ENCODE measurements at regions not wholly inside any gene's neighbourhood (a gene's known extent, or its start where the extent isn't known, plus 50 kb on each side); places are given as distances from the start of the nearest gene placed in this dataset.
"Not testable (repeated sequence)": the region's sequence is repeated elsewhere in the genome, so short reads cannot be mapped to it uniquely, and the experiment has no call there.

GRCh38 chr7:149714081-149714909 is 59.1 kb downstream of the ZNF467 start:
- DNase-seq = peak; percentile 91

- no peak for DNase-seq
Observed at GRCh38 chr7:149713731-149714068, 59.7 kb downstream of the ZNF467 start.

- no peak for DNase-seq
Observed at GRCh38 chr7:149713061-149713730, 60.2 kb downstream of the ZNF467 start.

GRCh38 chr7:149708026-149708425 is 65.4 kb downstream of the ZNF467 start:
- no peak for DNase-seq

- no peak for DNase-seq
Observed at GRCh38 chr7:149707448-149707886, 65.9 kb downstream of the ZNF467 start.

DNA sequence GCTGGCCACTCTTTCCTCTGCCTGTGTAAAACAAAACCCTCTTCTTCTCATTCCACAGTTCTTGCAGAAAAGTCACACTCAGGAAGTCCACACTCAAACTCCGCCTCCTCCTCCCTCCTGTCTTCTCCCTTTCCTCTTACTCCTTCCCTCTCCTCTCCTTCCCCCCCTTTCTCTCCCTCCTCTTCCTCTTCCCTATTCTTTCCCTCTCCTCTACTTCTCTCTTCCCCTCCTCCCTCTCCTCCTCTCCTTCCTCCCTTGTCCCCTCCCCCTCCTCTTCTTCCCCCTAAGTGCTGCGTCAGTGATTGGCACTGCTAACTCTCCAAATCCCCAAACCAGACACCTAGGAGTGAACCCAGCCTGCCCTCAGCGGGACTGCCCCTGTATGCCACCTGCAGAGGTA is 67.0 kb downstream of the ZNF467 start:
- DNase-seq = no peak

- no peak for DNase-seq
Observed at GRCh38 chr7:149704507-149704906, 68.9 kb downstream of the ZNF467 start.

DNA sequence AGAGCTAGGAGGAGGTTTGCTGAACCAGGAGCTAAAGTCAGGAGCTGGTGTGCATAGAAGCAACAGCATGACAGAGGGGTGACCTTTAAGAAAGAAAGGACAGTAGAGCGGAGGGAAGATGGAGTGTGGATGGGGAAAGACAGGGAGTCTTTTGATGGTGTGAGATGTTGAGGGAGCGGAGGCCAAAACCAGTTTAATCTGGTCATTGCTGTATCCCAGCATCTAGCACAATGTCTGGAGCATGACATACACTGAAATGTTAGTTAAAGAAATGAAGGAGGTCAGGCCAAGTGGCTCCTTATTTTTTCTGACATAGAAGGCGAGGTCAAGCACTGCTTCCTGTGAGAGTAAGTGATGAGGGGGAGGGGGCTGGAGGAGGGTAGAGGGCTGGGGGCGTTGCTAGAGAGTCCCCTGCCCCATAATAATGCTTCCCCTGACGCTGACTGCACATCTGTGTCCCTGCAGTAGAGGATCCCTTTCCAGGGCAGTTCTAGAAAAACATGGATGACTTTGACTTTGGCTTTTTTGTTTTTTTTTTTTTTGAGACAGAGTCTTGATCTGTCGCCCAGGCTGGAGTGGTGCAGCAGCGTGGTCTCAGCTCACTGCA is 70.2 kb downstream of the ZNF467 start:
- DNase-seq = no peak

- DNase-seq = no peak
Observed at GRCh38 chr7:149701495-149702240, 71.7 kb downstream of the ZNF467 start.

DNA sequence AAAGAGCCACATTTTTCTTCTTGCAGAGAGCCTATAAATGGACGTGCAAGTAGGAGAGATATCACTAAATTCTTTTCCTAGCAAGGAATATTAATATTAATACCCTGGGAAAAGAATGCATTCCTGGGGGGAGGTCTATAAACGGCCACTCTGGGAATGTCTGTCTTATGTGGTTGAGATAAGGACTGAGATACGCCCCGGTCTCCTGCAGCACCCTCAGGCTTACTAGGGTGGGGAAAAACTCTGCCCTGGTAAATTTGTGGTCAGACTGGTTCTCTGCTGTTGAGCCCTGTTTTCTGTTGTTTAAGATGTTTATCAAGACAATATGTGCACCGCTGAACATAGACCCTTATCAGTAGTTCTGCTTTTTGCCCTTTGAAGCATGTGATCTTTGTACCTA is 75.6 kb downstream of the ZNF467 start:
- DNase-seq = not testable (repeated sequence)

DNA sequence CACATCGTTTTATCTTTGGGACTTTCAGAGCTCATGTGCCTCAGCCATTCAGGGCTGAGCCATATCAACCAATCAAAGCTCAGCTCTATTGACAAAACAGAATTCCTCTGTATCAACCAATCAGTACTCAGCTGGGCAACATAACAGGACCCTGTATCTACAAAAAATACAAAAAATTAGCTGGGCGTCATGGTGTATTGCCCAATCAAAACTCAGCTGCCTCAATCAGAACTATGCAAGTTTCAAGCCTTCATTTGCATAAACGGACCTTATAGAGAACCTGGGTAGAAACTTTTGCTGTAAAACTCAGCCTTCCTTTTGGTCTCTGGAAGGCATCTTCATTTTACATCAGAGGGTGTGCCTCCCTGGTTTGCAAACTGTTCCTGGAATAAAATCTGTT is 77.1 kb downstream of the ZNF467 start:
- no peak for DNase-seq

- DNase-seq = no peak
Observed at GRCh38 chr7:149692557-149692982, 80.8 kb downstream of the ZNF467 start.

- no peak for DNase-seq
Observed at GRCh38 chr7:149692056-149692455, 81.3 kb downstream of the ZNF467 start.

- DNase-seq = no peak
Observed at GRCh38 chr7:149690688-149691446, 82.5 kb downstream of the ZNF467 start.

DNA sequence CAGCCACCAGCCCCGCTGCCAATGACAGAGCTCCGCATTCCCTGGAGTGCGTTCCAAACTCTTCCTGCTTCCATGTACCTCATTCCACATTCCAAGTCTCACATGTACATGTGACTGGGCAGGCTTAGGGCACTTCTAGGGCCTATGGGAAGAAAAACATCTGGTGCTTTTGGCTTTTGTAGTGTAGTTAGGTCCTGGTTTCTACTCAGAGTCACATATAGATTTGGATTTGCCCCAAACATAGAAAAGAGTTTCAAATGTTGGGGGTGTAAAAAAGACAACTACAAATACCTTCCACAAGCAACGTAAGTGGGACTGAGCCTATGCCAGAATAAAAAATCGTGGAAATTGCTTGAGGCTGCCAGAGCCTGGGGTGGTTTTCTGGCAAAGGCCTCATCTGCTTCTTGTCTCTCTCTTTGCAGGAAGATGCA is 84.1 kb downstream of the ZNF467 start:
- no peak for DNase-seq

DNA sequence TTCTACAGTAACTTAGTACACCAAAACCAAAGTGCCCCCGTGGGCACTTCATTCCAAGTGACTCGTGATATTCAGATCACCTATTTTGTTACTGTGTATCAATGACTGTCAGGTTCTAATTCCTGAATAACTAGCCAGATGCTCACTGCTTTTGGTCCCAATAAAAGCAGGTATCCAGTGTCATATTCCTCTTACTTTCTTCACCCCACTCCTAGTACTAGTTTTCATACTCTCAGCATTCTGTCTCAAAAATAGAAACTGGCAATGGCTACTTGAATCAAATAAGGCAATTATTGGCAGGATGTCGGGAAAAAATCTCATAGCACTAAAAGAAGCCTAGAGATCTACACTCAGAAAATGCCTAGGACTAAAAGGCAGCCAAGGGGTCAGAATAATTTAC is 84.6 kb downstream of the ZNF467 start:
- no peak for DNase-seq

GRCh38 chr7:149687820-149688219 is 85.6 kb downstream of the ZNF467 start:
- not testable (repeated sequence) for DNase-seq

DNA sequence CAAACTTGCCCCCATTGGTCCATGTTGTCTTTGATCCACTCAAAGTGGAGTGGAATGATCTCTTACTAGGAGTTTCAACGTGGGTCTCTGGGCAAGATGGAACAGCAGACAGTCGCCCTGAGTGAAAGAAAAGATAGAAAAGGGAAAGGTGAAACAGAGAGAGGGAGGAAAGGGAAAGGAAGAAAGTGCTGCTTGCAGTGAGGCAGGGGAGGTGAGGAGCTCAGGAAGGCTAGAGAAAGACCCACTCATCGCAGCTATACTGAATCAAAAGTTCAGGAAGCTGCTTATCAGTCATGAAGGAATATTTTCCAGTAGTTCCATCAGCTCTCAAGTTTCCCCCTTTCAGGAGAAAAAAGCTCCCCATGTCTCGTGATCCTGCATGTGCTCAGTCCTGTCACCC is 86.9 kb downstream of the ZNF467 start:
- DNase-seq = no peak

- DNase-seq = no peak
Observed at GRCh38 chr7:149686011-149686410, 87.4 kb downstream of the ZNF467 start.

DNA sequence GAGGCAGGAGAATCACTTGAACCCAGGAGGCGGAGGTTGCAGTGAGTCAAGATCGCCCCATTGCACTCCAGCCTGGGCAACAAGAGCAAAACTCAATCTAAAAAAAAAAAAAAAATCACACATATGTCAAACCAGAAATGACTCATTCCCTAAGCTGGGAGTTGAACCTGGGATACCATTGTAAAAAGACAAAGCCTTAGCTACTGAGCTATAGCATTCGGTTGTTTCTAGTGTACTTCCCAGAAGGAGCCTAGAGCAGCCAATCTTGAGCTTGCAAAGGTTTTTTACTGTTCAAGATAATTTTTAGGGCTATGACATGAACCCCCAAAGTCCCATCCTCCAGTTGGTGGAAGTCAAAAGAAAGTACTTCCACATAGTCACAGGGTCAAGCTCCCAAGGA is 87.9 kb downstream of the ZNF467 start:
- DNase-seq = no peak

GRCh38 chr7:149683898-149684297 is 89.5 kb downstream of the ZNF467 start:
- no peak for DNase-seq

DNA sequence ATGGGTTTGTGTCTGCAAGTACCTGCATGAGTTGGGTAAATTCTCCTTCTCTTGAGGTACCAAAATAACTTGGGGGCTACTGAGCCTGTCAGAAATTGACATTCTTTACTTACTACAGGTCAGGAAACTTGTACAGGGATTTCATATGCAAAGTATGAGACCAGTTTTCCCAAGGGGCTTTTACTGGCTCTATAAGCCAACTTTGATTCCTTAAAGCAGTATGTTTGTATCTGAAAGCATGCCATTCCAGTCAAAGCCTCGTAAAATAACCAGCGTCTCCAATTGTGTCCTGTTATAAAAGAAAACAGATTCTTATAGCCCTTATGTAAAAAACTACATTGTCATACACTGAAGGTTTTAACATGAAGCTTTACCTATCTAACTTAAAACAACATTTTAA is 90.2 kb downstream of the ZNF467 start:
- no peak for DNase-seq

DNA sequence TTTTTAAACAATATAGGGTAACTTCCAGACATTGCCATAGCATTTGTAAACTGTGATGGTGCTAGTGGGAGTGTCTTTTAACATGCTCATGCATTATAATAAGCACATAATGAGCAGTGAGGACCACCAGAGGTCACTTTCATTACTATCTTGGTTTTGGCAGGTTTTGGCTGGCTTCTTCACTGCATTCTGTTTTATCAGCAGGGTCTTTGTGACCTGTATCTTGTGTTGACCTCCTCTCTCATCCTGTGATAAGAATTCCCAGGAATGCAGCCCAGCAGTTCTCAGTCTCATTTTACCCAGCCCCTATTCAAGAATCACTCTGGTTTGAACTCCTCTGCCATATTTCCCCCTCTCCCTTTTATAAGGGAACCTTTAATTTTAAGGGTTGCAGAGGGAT is 91.3 kb downstream of the ZNF467 start:
- DNase-seq = no peak

Measured in CD4-positive, alpha-beta T cell treated with Interleukin-4 for 4 hours (primary cell).